ENCODE measurements at regions not wholly inside any gene's neighbourhood (a gene's known extent, or its start where the extent isn't known, plus 50 kb on each side); places are given as distances from the start of the nearest gene placed in this dataset.

GRCh38 chr3:99199021-99199420 lies 297.5 kb upstream of the DCBLD2 start:
- DNase-seq (ENCODE audit: low spot score): no peak

GRCh38 chr3:99191186-99191585 lies 289.7 kb upstream of the DCBLD2 start:
- no peak for DNase-seq (ENCODE audit: low spot score)

GRCh38 chr3:99188936-99189335 lies 287.4 kb upstream of the DCBLD2 start:
- no peak for DNase-seq (ENCODE audit: low spot score)

GRCh38 chr3:99186016-99186415 lies 284.5 kb upstream of the DCBLD2 start:
- no peak for DNase-seq (ENCODE audit: low spot score)

GRCh38 chr3:99176169-99176964 lies 274.9 kb upstream of the DCBLD2 start:
- DNase-seq (ENCODE audit: low spot score): no peak

GRCh38 chr3:99175276-99175812 lies 273.8 kb upstream of the DCBLD2 start:
- no peak for DNase-seq (ENCODE audit: low spot score)

- DNase-seq (ENCODE audit: low spot score): peak; percentile 77
Measured at GRCh38 chr3:99172736-99173657, 271.5 kb upstream of the DCBLD2 start.

GRCh38 chr3:99171800-99172199 lies 270.3 kb upstream of the DCBLD2 start:
- no peak for DNase-seq (ENCODE audit: low spot score)

- no peak for DNase-seq (ENCODE audit: low spot score)
Measured at GRCh38 chr3:99170867-99171517, 269.5 kb upstream of the DCBLD2 start.

GRCh38 chr3:99167071-99167470 lies 265.6 kb upstream of the DCBLD2 start:
- DNase-seq (ENCODE audit: low spot score): no peak

- DNase-seq (ENCODE audit: low spot score): no peak
Measured at GRCh38 chr3:99163314-99163713, 261.8 kb upstream of the DCBLD2 start.

GRCh38 chr3:99159220-99159762 lies 257.8 kb upstream of the DCBLD2 start:
- no peak for DNase-seq (ENCODE audit: low spot score)

- no peak for DNase-seq (ENCODE audit: low spot score)
Measured at GRCh38 chr3:99145031-99145430, 243.5 kb upstream of the DCBLD2 start.

- no peak for DNase-seq (ENCODE audit: low spot score)
Measured at GRCh38 chr3:99143493-99143892, 242.0 kb upstream of the DCBLD2 start.

GRCh38 chr3:99134986-99135385 lies 233.5 kb upstream of the DCBLD2 start:
- DNase-seq (ENCODE audit: low spot score): no peak

- DNase-seq (ENCODE audit: low spot score): no peak
Measured at GRCh38 chr3:99131876-99132275, 230.4 kb upstream of the DCBLD2 start.

GRCh38 chr3:99128725-99129505 lies 227.4 kb upstream of the DCBLD2 start:
- DNase-seq (ENCODE audit: low spot score): peak; percentile 81

- DNase-seq (ENCODE audit: low spot score): no peak
Measured at GRCh38 chr3:99128235-99128634, 226.7 kb upstream of the DCBLD2 start.

- DNase-seq (ENCODE audit: low spot score): no peak
Measured at GRCh38 chr3:99126316-99126715, 224.8 kb upstream of the DCBLD2 start.

GRCh38 chr3:99119385-99119784 lies 217.9 kb upstream of the DCBLD2 start:
- DNase-seq (ENCODE audit: low spot score): no peak

- no peak for DNase-seq (ENCODE audit: low spot score)
Measured at GRCh38 chr3:99118381-99118780, 216.9 kb upstream of the DCBLD2 start.
